HEK293 (cell line): ENCODE measurements at regions not wholly inside any gene's neighbourhood (a gene's known extent, or its start where the extent isn't known, plus 50 kb on each side); places are given as distances from the start of the nearest gene placed in this dataset.

Experiments used
- CTCF ChIA-PET: fragments of 350-600 bp; formaldehyde crosslinking; extraction: SDS; loops from one replicate; lab custom pipeline; 2021; ENCODE audit warnings: antibody characterized with exemption; lab: Yijun Ruan, JAX
- POLR2A ChIA-PET: fragments of 300-600 bp; formaldehyde crosslinking; extraction: SDS; loops from one replicate; lab custom pipeline; 2020; ENCODE audit warnings: antibody characterized with exemption, inconsistent platforms; lab: Yijun Ruan, JAX
- H3K27ac ChIP-seq: fragments of 200-500 bp; sonication (Bioruptor generic); 2 replicates; pipeline ENCODE4 v1.5.1; 2014; ENCODE audit warnings: low read depth, low read length, control low read depth, inconsistent platforms; ENCODE audit errors: extremely low read depth
- H3K36me3 ChIP-seq, 2 experiments: fragments of 200-500 bp in 1 of 2; sonication (Bioruptor generic) in 1 of 2; 1 replicate in 1 of 2; 2 replicates in 1 of 2; pipeline ENCODE4 v1.5.1; 2014 to 2017; ENCODE audit warnings: inconsistent platforms in 2 of 2, low read length in 2 of 2; ENCODE audit not compliant: control insufficient read depth in 2 of 2, insufficient read depth in 1 of 2
- H3K4me1 ChIP-seq: fragments of 200-500 bp; sonication (Bioruptor generic); 2 replicates; pipeline ENCODE4 v1.5.1; 2014; ENCODE audit warnings: mild to moderate bottlenecking, low read length, inconsistent platforms; ENCODE audit not compliant: control insufficient read depth, insufficient read depth
- H3K4me3 ChIP-seq: 2 replicates; pipeline ENCODE4 v1.5.1; 2011; ENCODE audit warnings: low read depth, mild to moderate bottlenecking, control low read depth, low read length, moderate library complexity
- H3K9me3 ChIP-seq: fragments of 200-500 bp; sonication (Bioruptor generic); 2 replicates; pipeline ENCODE4 v1.5.1; 2014; ENCODE audit warnings: low read depth, low read length, inconsistent platforms; ENCODE audit not compliant: control insufficient read depth, insufficient read depth
- HOXA7 ChIP-seq: sonication (generic); formaldehyde crosslinking; IDR thresholded peaks from 2 replicates; pipeline ENCODE4 v1.8.1; 2022; ENCODE audit warnings: missing genetic modification reagents, borderline replicate concordance
- REST ChIP-seq: fragments of 450-650 bp; formaldehyde crosslinking; IDR thresholded peaks from 2 replicates; pipeline ENCODE4 v1.5.1; 2016; ENCODE audit warnings: missing biosample characterization, missing genetic modification characterization
- SP3 ChIP-seq: fragments of 450-650 bp; formaldehyde crosslinking; IDR thresholded peaks from 2 replicates; pipeline ENCODE4 v1.5.1; 2016; ENCODE audit warnings: missing biosample characterization, missing genetic modification characterization
- WT1 ChIP-seq: fragments of 450-650 bp; formaldehyde crosslinking; IDR thresholded peaks from 2 replicates; pipeline ENCODE4 v1.5.1; 2016; ENCODE audit warnings: missing biosample characterization, missing genetic modification characterization
- ZBTB21 ChIP-seq: fragments of 450-650 bp; formaldehyde crosslinking; IDR thresholded peaks from 2 replicates; pipeline ENCODE4 v1.5.1; 2017; ENCODE audit warnings: missing biosample characterization, missing genetic modification characterization
- ZBTB7A ChIP-seq: fragments of 450-650 bp; formaldehyde crosslinking; IDR thresholded peaks from 2 replicates; pipeline ENCODE4 v1.5.1; 2016; ENCODE audit warnings: low read depth, missing biosample characterization, missing genetic modification characterization
- ZNF138 ChIP-seq: fragments of 450-650 bp; formaldehyde crosslinking; IDR thresholded peaks from 2 replicates; pipeline ENCODE4 v1.5.1; 2016; ENCODE audit warnings: missing biosample characterization, missing genetic modification characterization, borderline replicate concordance
- ZNF2 ChIP-seq: fragments of 450-650 bp; formaldehyde crosslinking; IDR thresholded peaks from 2 replicates; pipeline ENCODE4 v1.5.1; 2016; ENCODE audit warnings: missing biosample characterization, missing genetic modification characterization
- ZNF202 ChIP-seq: fragments of 450-650 bp; formaldehyde crosslinking; IDR thresholded peaks from 2 replicates; pipeline ENCODE4 v1.5.1; 2016; ENCODE audit warnings: missing biosample characterization, missing genetic modification characterization, borderline replicate concordance
- ZNF302 ChIP-seq: fragments of 450-650 bp; formaldehyde crosslinking; IDR thresholded peaks from 2 replicates; pipeline ENCODE4 v1.5.1; 2016; ENCODE audit warnings: missing biosample characterization, missing genetic modification characterization, low read depth
- ZNF501 ChIP-seq: fragments of 450-650 bp; formaldehyde crosslinking; IDR thresholded peaks from 2 replicates; pipeline ENCODE4 v1.5.1; 2016; ENCODE audit warnings: missing biosample characterization, missing genetic modification characterization
- ZNF529 ChIP-seq: fragments of 450-650 bp; formaldehyde crosslinking; IDR thresholded peaks from 2 replicates; pipeline ENCODE4 v1.5.1; 2017; ENCODE audit warnings: missing genetic modification characterization, missing biosample characterization; ENCODE audit not compliant: insufficient replicate concordance
- ZNF548 ChIP-seq: fragments of 450-650 bp; formaldehyde crosslinking; IDR thresholded peaks from 2 replicates; pipeline ENCODE4 v1.5.1; 2016; ENCODE audit warnings: missing biosample characterization, missing genetic modification characterization
- ZNF624 ChIP-seq: fragments of 450-650 bp; formaldehyde crosslinking; IDR thresholded peaks from 2 replicates; pipeline ENCODE4 v1.5.1; 2017; ENCODE audit warnings: missing biosample characterization, missing genetic modification characterization
- ZNF645 ChIP-seq: fragments of 450-650 bp; formaldehyde crosslinking; IDR thresholded peaks from 2 replicates; pipeline ENCODE4; 2016; ENCODE audit warnings: missing biosample characterization, missing genetic modification characterization
- ZNF776 ChIP-seq: fragments of 450-650 bp; formaldehyde crosslinking; IDR thresholded peaks from 2 replicates; pipeline ENCODE4 v1.5.0; 2017; ENCODE audit warnings: missing biosample characterization, missing genetic modification characterization, borderline replicate concordance
- TF ChIP-seq, protein P1 (sequence below): fragments of 450-650 bp; formaldehyde crosslinking; IDR thresholded peaks from 2 replicates; pipeline ENCODE4 v1.5.1; 2017; ENCODE audit warnings: missing biosample characterization, missing genetic modification characterization
- TF ChIP-seq, protein P2 (sequence below): fragments of 450-650 bp; formaldehyde crosslinking; IDR thresholded peaks from 2 replicates; pipeline ENCODE4 v1.5.1; 2017; ENCODE audit warnings: missing biosample characterization, missing genetic modification characterization
- TF ChIP-seq, protein P3 (sequence below): fragments of 450-650 bp; formaldehyde crosslinking; IDR thresholded peaks from 2 replicates; pipeline ENCODE4 v1.5.1; 2016; ENCODE audit warnings: missing biosample characterization, missing genetic modification characterization, low read depth

DNA sequence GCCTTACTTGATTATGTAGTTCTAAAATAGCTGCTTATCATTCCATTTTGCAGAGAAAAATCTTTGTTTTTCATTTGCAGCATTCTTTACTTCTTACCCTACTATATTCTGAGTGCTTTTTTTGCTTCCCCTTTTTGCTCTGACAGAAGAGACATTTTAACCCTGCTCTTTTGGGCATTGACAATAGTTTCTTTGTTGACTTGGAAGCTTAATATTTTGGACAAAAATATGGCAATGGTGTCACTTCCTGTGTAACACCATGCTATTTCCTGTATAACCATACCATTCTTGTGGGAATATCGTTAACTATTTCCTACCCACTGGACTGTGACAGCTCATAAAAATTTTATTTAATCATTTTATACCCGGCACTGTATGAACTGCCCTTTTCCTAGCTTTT lies 747.1 kb downstream of the CDH8 start:
- H3K4me3 ChIP-seq = no peak overlapping the region
- POLR2A ChIA-PET = no interaction called here
- H3K4me1 ChIP-seq = no peaks in the 10 kb centered on the region
- TF ChIP-seq, protein P1, sequence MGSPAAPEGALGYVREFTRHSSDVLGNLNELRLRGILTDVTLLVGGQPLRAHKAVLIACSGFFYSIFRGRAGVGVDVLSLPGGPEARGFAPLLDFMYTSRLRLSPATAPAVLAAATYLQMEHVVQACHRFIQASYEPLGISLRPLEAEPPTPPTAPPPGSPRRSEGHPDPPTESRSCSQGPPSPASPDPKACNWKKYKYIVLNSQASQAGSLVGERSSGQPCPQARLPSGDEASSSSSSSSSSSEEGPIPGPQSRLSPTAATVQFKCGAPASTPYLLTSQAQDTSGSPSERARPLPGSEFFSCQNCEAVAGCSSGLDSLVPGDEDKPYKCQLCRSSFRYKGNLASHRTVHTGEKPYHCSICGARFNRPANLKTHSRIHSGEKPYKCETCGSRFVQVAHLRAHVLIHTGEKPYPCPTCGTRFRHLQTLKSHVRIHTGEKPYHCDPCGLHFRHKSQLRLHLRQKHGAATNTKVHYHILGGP (tag by site-specific recombination) = no peak
- TF ChIP-seq ZNF302 (tag by site-specific recombination) = no peak
- TF ChIP-seq, protein P2, sequence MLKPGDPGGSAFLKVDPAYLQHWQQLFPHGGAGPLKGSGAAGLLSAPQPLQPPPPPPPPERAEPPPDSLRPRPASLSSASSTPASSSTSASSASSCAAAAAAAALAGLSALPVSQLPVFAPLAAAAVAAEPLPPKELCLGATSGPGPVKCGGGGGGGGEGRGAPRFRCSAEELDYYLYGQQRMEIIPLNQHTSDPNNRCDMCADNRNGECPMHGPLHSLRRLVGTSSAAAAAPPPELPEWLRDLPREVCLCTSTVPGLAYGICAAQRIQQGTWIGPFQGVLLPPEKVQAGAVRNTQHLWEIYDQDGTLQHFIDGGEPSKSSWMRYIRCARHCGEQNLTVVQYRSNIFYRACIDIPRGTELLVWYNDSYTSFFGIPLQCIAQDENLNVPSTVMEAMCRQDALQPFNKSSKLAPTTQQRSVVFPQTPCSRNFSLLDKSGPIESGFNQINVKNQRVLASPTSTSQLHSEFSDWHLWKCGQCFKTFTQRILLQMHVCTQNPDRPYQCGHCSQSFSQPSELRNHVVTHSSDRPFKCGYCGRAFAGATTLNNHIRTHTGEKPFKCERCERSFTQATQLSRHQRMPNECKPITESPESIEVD (tag by site-specific recombination) = no peak
- TF ChIP-seq ZNF645 (tag by site-specific recombination) = no peak
- TF ChIP-seq ZBTB7A (tag by site-specific recombination) = no peak
- no peak for TF ChIP-seq ZNF202 (tag by site-specific recombination)
- no peak for TF ChIP-seq ZBTB21 (tag by site-specific recombination)
- TF ChIP-seq ZNF2 (tag by site-specific recombination) = no peak
- no peak for TF ChIP-seq HOXA7 (CRISPR knock-in tag)
- TF ChIP-seq ZNF776 = no peak
- no peak for TF ChIP-seq ZNF501
- TF ChIP-seq REST = no peak
- TF ChIP-seq, protein P3, sequence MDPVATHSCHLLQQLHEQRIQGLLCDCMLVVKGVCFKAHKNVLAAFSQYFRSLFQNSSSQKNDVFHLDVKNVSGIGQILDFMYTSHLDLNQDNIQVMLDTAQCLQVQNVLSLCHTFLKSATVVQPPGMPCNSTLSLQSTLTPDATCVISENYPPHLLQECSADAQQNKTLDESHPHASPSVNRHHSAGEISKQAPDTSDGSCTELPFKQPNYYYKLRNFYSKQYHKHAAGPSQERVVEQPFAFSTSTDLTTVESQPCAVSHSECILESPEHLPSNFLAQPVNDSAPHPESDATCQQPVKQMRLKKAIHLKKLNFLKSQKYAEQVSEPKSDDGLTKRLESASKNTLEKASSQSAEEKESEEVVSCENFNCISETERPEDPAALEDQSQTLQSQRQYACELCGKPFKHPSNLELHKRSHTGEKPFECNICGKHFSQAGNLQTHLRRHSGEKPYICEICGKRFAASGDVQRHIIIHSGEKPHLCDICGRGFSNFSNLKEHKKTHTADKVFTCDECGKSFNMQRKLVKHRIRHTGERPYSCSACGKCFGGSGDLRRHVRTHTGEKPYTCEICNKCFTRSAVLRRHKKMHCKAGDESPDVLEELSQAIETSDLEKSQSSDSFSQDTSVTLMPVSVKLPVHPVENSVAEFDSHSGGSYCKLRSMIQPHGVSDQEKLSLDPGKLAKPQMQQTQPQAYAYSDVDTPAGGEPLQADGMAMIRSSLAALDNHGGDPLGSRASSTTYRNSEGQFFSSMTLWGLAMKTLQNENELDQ (tag by site-specific recombination) = no peak
- no peak for TF ChIP-seq ZNF548 (tag by site-specific recombination)
- TF ChIP-seq ZNF138 = no peak
- TF ChIP-seq ZNF529 = no peak
- TF ChIP-seq WT1 (tag by site-specific recombination) = no peak
- TF ChIP-seq ZNF624 (tag by site-specific recombination) = no peak
- TF ChIP-seq SP3 (tag by site-specific recombination) = no peak
- no peaks in the 10 kb centered on the region for H3K9me3 ChIP-seq
- no peaks in the 10 kb centered on the region for H3K36me3 ChIP-seq
- no peak overlapping the region for H3K27ac ChIP-seq
- CTCF ChIA-PET = interaction anchor here (0.6 kb wide), 1 partner anchor 64 kb away, joined by 3 read pairs; no protein-coding TSS in a partner anchor
